KBM-7 (cell line): ENCODE measurements at regions not wholly inside any gene's neighbourhood (a gene's known extent, or its start where the extent isn't known, plus 50 kb on each side); places are given as distances from the start of the nearest gene placed in this dataset.
"Not testable (repeated sequence)": the region's sequence is repeated elsewhere in the genome, so short reads cannot be mapped to it uniquely, and the experiment has no call there.

Experiments
- DNase-seq: peaks from one replicate; pipeline ENCODE4 v3.0.0-alpha.2; 2015
- in situ Hi-C: fragments of 300-500 bp; cut with MboI; formaldehyde crosslinking; loops from 2 replicates; pipeline ENCODE4 v1.14.3; 2020; ENCODE audit warnings: low sequenced_read_pairs, low pct_unique_long_range_greater_than_20kb, mixed read lengths

DNA sequence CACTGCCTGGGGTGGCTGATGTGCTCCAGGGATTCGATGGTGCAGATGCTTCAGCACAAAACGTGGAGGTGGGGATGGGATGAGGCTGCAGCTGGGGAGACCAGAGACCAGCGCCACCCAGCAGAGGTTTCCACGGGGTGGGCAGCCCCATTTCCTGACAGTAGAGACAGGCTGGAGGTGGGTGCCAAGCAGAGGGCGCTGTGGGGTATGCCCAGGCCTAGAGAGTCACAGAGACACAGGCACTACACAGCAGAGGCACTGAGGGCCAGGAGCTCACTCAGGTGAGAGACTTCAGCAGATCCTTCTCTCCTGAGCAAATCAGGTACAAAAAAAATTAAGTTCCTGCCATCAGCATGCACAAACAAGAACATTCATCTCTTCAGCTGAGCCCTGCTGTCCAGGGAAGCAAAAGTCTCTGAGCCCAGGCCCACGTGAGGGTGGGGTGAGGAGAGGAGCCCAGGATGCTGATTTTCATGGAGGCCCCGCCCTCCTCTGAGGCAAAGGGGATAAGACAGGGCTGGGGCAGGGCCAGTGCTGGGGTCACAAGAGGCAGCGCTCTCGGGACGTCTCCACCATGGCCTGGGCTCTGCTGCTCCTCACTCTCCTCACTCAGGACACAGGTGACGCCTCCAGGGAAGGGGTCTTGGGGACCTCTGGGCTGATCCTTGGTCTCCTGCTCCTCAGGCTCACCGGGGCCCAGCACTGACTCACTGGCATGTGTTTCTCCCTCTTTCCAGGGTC is 53.1 kb downstream of the GGTLC2 start:
- in situ Hi-C loops, result no loop called here
- no peak for DNase-seq

DNA sequence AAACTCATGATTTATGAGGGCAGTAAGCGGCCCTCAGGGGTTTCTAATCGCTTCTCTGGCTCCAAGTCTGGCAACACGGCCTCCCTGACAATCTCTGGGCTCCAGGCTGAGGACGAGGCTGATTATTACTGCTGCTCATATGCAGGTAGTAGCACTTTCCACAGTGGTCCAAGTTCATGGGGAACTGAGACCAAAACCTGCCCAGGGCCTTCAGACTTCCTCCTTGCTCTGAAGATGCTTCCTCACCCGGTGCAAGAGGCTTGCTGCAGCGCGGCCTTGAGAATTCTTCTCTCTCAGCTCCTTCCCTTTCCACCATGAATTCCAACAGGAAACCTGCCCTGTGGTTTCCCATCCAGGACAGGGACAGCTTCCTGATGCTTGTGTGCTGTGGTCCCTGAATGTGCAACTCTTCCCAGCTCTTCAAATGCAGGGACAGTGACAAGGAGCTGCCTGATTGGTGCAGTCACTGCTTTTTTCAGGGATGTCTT is 53.9 kb downstream of the GGTLC2 start:
- DNase-seq, result no peak
- in situ Hi-C loops, result no loop called here

DNA sequence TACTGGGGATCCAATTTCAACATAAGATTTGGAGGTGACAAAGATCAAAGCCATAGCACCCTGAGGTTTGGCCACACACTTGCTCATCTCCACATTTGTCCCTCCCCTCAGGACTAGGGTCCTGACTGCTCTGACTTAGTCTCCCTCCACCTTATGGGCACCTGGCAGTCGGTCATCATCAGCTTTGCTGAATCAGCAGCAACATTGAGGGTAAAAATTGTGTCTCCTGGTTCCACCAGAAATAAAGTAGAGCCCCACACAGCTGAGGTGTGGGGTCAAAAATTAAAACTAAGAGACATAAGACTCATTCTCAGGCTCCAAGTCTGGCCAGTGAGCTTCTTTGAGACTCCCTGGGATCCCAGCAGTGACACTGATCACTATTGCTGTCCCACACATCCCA is 56.2 kb downstream of the GGTLC2 start:
- in situ Hi-C loops, result no loop called here
- DNase-seq, result no peak

DNA sequence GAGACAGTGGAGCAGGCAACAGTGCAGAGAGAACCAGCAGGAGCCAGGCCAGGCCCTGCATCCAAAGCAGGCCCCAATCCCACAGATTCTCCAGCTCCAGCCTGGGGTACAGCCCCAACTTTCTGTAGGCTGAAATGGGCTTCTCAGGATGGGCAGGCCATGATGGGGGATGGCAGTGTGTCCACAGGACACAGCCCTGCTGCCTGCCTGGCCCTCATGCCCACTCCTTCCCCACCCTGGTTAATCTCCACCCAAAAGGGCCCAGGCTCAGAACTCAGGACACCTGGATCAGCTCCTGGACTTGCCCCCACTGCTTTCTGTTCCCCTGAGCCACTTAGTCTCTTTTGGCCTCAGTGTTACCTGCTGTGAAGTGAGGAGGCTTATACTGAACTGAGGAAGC is 57.1 kb downstream of the GGTLC2 start:
- DNase-seq, in situ Hi-C loops: not testable (repeated sequence)

DNA sequence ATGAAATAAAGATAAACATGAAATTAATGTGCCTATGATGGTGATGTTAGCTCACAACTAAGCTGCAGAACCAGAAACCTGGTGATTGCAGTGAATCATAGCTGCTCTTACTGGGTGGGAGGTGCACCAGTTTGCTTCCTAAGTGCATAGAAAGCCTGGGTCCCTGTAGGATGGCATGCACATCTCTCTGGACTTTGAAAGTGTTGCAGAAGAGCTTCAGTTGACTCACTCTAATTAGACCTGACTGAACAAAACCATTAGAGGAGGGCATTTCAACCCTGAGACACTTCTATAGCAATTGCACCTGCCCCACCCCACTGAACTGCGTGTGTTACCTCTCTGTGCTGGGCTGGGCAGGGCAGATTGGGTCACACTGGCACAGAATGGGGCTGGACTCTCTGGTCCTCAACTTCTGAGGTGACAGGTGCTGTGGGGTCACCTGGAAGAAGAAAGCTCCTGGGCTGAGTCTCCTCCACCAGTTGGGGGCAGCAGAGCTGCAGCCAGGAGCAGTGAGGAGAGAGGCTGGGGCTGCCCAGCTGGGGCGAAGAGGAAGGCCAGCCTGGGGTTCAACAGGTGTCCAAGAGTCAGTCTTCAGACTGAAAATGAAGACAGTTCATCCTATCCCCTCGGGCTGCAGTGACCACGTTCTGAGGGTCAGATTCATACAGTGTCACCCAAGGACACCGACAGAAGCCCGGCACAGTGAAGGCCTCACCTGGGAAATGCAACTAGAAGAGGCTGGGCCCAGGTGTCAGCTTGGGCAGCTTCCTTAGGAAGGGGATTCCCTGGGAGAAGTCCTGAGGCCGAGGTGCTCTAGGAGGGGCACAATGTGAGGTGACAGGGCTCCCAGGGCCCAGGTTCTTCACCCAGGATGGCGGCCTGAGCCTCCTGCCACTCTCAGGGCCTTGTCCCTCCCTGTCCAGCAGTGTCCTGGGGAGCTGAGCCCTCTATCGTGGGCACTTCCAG is 58.1 kb downstream of the GGTLC2 start:
- in situ Hi-C loops, result no loop called here
- no peak for DNase-seq

DNA sequence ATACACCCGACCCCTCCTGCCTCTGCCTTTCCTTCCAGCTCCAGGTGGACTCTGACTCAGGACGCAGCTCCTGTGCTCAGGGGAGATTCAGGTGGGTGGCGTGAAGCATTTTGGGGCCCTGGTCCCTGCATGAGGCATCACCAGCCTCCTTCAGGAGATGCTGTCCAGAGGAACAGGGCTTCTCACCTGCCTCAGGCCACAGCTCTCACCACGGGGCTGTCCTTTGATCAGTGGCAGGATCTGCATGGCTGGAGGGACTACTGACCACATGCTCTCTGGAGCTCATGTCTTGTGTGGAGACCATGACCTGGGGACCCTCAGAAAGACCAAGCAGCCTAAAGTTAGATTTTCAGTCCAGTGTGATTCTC is 58.8 kb downstream of the GGTLC2 start:
- DNase-seq, result no peak
- in situ Hi-C loops, result no loop called here

- DNase-seq, result no peak
- in situ Hi-C loops, result no loop called here
Observed at GRCh38 chr22:22703715-22704114, 59.3 kb downstream of the GGTLC2 start.

DNA sequence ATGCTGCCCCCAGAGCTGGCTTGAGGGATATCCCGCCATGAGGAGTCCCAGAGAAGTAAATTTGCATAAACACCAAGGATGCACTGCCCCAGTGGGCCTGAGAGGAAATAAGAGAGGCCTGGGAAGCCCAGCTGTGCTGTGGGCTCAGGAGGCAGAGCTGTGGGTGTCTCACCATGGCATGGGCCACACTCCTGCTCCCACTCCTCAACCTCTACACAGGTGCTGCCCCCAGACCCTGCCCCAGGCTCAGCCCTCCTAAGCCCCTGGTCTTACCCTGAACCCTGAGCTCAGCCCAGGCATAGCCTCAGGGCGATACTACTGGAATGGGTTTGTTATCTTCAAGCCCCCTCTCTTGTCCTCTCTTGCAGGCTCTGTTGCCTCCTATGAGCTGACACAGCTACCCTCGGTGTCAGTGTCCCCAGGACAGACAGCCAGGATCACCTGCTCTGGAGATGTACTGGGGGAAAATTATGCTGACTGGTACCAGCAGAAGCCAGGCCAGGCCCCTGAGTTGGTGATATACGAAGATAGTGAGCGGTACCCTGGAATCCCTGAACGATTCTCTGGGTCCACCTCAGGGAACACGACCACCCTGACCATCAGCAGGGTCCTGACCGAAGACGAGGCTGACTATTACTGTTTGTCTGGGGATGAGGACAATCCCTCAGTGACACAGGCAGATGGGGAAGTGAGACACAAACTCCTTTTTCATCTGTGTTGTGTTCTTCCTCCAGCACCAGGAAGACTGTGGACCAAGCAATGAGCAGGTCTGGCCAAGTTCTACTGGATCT is 59.9 kb downstream of the GGTLC2 start:
- in situ Hi-C loops, result no loop called here
- DNase-seq, result no peak

DNA sequence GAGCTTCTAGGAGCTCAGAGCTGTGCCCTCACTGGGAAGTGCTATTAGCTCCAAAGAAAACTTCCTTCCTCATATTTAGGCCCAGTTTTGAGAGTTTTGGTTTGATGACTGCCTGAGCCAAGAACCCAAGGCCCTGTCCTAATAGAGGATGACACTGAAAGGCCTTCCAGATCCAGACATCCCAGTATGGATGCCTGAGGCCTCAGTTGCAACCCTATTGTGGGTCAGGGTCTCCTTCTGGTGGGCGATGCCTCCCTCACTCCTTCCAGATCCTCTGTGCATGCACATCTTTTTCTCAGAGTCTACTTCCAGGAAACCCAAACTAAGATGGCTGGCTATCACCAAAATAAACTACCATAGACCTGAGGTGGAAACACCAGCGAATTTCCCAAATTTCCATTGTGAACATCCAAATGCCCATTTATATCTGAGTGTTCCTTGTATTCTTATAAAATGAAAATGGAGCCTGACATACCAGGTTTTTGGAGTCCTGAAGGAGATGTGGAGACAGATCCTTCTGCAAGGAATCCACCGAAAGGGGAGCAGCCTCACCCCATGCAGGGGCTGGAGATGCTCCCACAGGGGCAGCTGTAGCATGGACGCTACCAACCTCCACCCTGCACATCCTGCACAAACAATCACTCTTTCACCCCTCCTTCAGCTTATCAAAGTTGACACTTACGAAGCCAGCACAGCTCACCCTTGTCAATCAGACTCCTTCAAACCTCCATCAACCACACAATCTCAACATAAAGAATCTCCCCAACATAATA is 61.1 kb downstream of the GGTLC2 start:
- no peak for DNase-seq
- in situ Hi-C loops, result no loop called here

- no peak for DNase-seq
- in situ Hi-C loops, result no loop called here
Observed at GRCh38 chr22:22706253-22706915, 62.0 kb downstream of the GGTLC2 start.

GRCh38 chr22:22709719-22710445 is 65.5 kb downstream of the GGTLC2 start:
- DNase-seq, result no peak
- in situ Hi-C loops, result no loop called here

- peak; percentile 34 for DNase-seq
- in situ Hi-C loops, result no loop called here
Observed at GRCh38 chr22:22710719-22711531, 66.5 kb downstream of the GGTLC2 start.

DNA sequence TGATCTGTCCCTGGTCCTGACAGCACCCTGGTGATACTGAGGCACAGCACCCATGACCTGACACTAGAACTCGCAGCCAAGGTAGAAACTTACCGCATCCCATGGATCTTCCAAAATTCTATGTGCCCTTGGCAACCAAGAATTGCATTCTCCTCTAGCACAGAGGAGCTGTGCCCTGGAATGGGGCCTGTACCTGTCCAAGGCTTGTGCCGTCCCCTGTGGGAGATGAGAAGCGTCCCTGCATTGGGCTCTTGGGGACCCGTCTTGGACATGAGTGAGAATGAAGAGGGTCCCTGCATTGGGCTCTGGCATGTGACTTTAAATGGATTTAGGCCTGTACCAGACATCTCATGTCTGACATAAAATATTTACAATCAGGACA is 67.1 kb downstream of the GGTLC2 start:
- in situ Hi-C loops, result no loop called here
- no peak for DNase-seq

DNA sequence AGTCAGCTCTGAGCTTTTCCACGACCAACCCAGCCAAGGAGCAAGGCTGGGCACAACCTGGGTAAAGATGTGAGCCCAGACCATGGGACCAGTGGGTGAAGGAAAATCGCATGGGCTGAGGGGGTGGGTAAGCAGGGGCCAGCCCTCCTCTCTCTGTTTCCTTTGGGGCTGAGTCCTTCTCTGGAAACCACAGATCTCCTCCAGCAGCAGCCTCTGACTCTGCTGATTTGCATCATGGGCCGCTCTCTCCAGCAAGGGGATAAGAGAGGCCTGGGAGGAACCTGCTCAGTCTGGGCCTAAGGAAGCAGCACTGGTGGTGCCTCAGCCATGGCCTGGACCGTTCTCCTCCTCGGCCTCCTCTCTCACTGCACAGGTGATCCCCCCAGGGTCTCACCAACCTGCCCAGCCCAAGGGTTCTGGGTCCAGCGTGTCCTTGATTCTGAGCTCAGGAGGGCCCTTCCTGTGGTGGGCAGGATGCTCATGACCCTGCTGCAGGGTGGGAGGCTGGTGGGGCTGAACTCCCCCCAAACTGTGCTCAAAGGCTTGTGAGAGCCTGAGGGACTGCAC is 67.8 kb downstream of the GGTLC2 start:
- no peak for DNase-seq

DNA sequence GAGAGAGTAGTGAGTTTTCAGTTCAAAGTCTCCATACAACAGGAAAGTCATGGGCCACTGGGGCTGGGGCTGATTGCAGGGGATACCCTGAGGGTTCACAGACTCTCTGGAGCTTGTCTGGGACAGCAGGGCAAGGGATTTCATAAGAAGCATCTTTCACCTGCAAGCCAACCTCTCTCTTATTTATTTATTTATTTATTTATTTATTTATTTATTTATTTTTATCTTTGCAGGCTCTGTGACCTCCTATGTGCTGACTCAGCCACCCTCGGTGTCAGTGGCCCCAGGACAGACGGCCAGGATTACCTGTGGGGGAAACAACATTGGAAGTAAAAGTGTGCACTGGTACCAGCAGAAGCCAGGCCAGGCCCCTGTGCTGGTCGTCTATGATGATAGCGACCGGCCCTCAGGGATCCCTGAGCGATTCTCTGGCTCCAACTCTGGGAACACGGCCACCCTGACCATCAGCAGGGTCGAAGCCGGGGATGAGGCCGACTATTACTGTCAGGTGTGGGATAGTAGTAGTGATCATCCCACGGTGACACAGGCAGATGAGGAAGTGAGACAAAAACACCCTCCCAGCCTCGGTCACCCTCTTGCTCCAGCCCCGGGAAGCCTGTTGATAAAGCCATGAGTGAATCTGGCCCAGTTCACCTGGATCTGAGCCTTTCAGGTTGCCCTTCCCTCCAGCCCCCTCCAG is 68.4 kb downstream of the GGTLC2 start:
- in situ Hi-C loops, result no loop called here

More for the DNA sequence above, 67.8 kb downstream of the GGTLC2 start:
- in situ Hi-C loops, result no loop called here

GRCh38 chr22:22713416-22713815 is 69.0 kb downstream of the GGTLC2 start:
- in situ Hi-C loops, result no loop called here
- no peak for DNase-seq

More for the DNA sequence above, 68.4 kb downstream of the GGTLC2 start:
- DNase-seq, result no peak
